HL-60 (cell line): ENCODE measurements at regions not wholly inside any gene's neighbourhood (a gene's known extent, or its start where the extent isn't known, plus 50 kb on each side); places are given as distances from the start of the nearest gene placed in this dataset.
A peak's percentile ranks its signal among the peaks of the same experiment; 100 is the strongest.

Source experiments
- DNase-seq, 2 experiments: peaks; one replicate each; pipeline ENCODE4 v3.0.0-alpha.2; 2010 to 2020; ENCODE audit warnings: low read depth in 1 of 2, low spot score in 1 of 2
- H3K27ac ChIP-seq: fragments of 250-450 bp; sonication (Bioruptor Pico); replicated peaks from 2 replicates; pipeline ENCODE4 v1.5.1; 2020; ENCODE audit warnings: mild to moderate bottlenecking, moderate library complexity
- H3K27me3 ChIP-seq: fragments of 250-450 bp; sonication (Bioruptor Pico); 2 replicates; pipeline ENCODE4 v1.5.1; 2021; ENCODE audit warnings: mild to moderate bottlenecking, moderate library complexity; ENCODE audit not compliant: insufficient read depth, poor library complexity, severe bottlenecking
- H3K4me3 ChIP-seq: replicated peaks from 2 replicates; pipeline ENCODE4 v1.5.1; 2011; ENCODE audit warnings: mild to moderate bottlenecking, control low read depth, low read length; ENCODE audit not compliant: insufficient read depth
- GABPA ChIP-seq: IDR thresholded peaks from 2 replicates; pipeline ENCODE4 v1.6.1; 2012; ENCODE audit warnings: low read depth
- POLR2AphosphoS5 ChIP-seq: IDR thresholded peaks from 2 replicates; pipeline ENCODE4 v1.6.1; 2012; ENCODE audit warnings: low read depth
- SPI1 ChIP-seq: IDR thresholded peaks from 2 replicates; pipeline ENCODE4 v1.6.1; 2012; ENCODE audit warnings: low read depth, mild to moderate bottlenecking, borderline replicate concordance
- TF ChIP-seq, protein P1 (sequence below): IDR thresholded peaks from 2 replicates; pipeline ENCODE4 v1.6.1; 2012; ENCODE audit warnings: low read depth; ENCODE audit not compliant: insufficient replicate concordance
- TF ChIP-seq, protein P2 (sequence below): IDR thresholded peaks from one replicate; pipeline ENCODE4 v1.5.1; 2011; ENCODE audit warnings: low read length, control low read depth, inconsistent platforms; ENCODE audit not compliant: insufficient read depth

DNA sequence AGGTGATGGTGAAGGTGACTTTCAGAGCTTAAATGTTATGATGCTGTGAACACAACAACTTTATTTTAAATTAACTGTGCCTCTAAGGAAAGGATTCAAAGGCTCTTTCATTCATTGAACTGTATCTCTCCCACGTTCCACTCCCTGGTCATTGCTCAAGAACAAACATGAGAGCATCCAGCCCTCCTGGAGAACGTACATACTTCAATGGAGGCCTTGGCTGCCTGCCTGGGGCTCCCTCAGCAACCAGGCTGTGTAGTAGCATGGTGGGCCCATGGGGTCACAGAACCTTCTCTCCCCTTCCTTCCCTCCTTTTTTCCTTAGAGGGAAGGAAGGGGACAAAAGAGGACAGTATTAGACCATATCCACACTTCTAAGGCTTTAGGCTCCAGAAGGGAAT is 234.3 kb downstream of the CDC5L start:
- no peaks in the 10 kb centered on the region for H3K27me3 ChIP-seq
- TF ChIP-seq, protein P1, sequence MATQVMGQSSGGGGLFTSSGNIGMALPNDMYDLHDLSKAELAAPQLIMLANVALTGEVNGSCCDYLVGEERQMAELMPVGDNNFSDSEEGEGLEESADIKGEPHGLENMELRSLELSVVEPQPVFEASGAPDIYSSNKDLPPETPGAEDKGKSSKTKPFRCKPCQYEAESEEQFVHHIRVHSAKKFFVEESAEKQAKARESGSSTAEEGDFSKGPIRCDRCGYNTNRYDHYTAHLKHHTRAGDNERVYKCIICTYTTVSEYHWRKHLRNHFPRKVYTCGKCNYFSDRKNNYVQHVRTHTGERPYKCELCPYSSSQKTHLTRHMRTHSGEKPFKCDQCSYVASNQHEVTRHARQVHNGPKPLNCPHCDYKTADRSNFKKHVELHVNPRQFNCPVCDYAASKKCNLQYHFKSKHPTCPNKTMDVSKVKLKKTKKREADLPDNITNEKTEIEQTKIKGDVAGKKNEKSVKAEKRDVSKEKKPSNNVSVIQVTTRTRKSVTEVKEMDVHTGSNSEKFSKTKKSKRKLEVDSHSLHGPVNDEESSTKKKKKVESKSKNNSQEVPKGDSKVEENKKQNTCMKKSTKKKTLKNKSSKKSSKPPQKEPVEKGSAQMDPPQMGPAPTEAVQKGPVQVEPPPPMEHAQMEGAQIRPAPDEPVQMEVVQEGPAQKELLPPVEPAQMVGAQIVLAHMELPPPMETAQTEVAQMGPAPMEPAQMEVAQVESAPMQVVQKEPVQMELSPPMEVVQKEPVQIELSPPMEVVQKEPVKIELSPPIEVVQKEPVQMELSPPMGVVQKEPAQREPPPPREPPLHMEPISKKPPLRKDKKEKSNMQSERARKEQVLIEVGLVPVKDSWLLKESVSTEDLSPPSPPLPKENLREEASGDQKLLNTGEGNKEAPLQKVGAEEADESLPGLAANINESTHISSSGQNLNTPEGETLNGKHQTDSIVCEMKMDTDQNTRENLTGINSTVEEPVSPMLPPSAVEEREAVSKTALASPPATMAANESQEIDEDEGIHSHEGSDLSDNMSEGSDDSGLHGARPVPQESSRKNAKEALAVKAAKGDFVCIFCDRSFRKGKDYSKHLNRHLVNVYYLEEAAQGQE: no peak
- TF ChIP-seq, protein P2, sequence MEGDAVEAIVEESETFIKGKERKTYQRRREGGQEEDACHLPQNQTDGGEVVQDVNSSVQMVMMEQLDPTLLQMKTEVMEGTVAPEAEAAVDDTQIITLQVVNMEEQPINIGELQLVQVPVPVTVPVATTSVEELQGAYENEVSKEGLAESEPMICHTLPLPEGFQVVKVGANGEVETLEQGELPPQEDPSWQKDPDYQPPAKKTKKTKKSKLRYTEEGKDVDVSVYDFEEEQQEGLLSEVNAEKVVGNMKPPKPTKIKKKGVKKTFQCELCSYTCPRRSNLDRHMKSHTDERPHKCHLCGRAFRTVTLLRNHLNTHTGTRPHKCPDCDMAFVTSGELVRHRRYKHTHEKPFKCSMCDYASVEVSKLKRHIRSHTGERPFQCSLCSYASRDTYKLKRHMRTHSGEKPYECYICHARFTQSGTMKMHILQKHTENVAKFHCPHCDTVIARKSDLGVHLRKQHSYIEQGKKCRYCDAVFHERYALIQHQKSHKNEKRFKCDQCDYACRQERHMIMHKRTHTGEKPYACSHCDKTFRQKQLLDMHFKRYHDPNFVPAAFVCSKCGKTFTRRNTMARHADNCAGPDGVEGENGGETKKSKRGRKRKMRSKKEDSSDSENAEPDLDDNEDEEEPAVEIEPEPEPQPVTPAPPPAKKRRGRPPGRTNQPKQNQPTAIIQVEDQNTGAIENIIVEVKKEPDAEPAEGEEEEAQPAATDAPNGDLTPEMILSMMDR: no peak
- TF ChIP-seq SPI1: no peak
- TF ChIP-seq GABPA: no peak
- no peak for TF ChIP-seq POLR2AphosphoS5
- H3K4me3 ChIP-seq: no peak overlapping the region
- no peak for DNase-seq
- no peak overlapping the region for H3K27ac ChIP-seq

DNA sequence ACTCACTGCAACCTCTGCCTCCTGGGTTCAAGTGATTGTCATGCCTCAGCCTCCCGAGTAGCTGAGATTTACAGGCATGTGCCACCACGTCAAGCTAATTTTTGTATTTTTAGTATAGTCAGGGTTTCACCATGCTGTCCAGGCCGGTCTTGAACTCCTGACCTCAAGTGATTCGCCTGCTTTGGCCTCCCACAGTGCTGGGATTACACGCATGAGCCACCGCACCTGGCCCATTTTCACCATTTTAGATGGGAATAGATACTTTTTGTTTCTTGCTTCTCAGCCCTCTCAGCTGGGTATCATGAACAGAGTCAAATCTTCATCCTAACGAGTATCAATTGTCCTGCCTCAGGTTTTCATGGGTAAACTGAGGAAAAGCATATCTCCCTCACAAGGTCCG is 235.0 kb downstream of the CDC5L start:
- no peak overlapping the region for H3K4me3 ChIP-seq
- no peak for DNase-seq
- no peak overlapping the region for H3K27ac ChIP-seq
- TF ChIP-seq GABPA (no peak), SPI1 (no peak), POLR2AphosphoS5 (no peak)
- TF ChIP-seq, protein P2: no peak
- TF ChIP-seq, protein P1: no peak
- no peaks in the 10 kb centered on the region for H3K27me3 ChIP-seq

DNA sequence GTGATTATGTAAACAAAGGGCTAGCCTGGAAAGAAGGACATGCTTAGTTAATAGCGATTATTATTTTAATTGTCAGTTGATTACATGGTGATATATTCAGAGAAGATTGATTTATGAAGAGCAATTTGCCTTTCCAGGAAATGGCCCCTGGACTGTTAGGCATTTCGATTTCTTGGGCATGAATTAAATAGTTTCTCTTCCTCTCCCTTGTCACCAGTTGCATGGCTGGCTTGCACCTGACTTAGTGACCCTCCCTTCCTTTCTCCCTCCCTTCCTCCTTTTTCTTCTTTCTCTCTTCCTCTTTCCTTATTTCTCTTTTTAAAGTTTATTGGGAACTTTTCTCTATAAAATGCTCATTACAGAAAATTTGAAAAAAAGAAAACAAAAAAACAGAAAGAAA is 235.4 kb downstream of the CDC5L start:
- TF ChIP-seq, protein P2: no peak
- TF ChIP-seq, protein P1: no peak
- TF ChIP-seq GABPA (no peak), POLR2AphosphoS5 (no peak), SPI1 (peak; percentile 31; the same call in 1 of the 2 replicates)
- H3K27me3 ChIP-seq: no peaks in the 10 kb centered on the region
- no peak overlapping the region for H3K4me3 ChIP-seq
- no peak for DNase-seq
- H3K27ac ChIP-seq: no peak overlapping the region
